Hepatocyte (in vitro differentiated cells): ENCODE measurements at regions not wholly inside any gene's neighbourhood (a gene's known extent, or its start where the extent isn't known, plus 50 kb on each side); places are given as distances from the start of the nearest gene placed in this dataset.

Experiments used
- DNase-seq: peaks from one replicate; pipeline ENCODE4 v3.0.0-alpha.2; 2016; ENCODE audit warnings: low spot score
- H2AFZ ChIP-seq: fragments of 200-600 bp; sonication (generic); 2 replicates; pipeline ENCODE4 v1.6.0; 2016; ENCODE audit warnings: antibody characterized with exemption, mild to moderate bottlenecking
- H3K27ac ChIP-seq: fragments of 200-600 bp; sonication (generic); 2 replicates; pipeline ENCODE4 v1.5.1; 2016; ENCODE audit warnings: mild to moderate bottlenecking
- H3K27me3 ChIP-seq: fragments of 200-600 bp; sonication (generic); 2 replicates; pipeline ENCODE4 v1.6.1; 2016
- H3K36me3 ChIP-seq: fragments of 200-600 bp; sonication (generic); replicated peaks from 2 replicates; pipeline ENCODE4 v1.5.1; 2016; ENCODE audit warnings: low read depth; ENCODE audit not compliant: insufficient read depth
- H3K4me1 ChIP-seq: fragments of 200-600 bp; sonication (generic); 2 replicates; pipeline ENCODE4 v1.5.1; 2016; ENCODE audit warnings: mild to moderate bottlenecking, moderate library complexity; ENCODE audit not compliant: insufficient read depth
- H3K4me2 ChIP-seq: fragments of 200-600 bp; sonication (generic); 2 replicates; pipeline ENCODE4 v1.6.0; 2016
- H3K4me3 ChIP-seq: fragments of 200-600 bp; sonication (generic); 2 replicates; pipeline ENCODE4 v1.5.1; 2016; ENCODE audit warnings: mild to moderate bottlenecking
- H3K79me2 ChIP-seq: fragments of 200-600 bp; sonication (generic); 2 replicates; pipeline ENCODE4 v1.6.0; 2017; ENCODE audit warnings: mild to moderate bottlenecking
- H3K9me2 ChIP-seq: fragments of 200-600 bp; sonication (generic); replicated peaks from 2 replicates; pipeline ENCODE4 v1.6.0; 2017; ENCODE audit warnings: mild to moderate bottlenecking; ENCODE audit not compliant: insufficient read depth
- H3K9me3 ChIP-seq: fragments of 200-600 bp; sonication (generic); 2 replicates; pipeline ENCODE4 v1.5.1; 2016; ENCODE audit warnings: low read depth, mild to moderate bottlenecking
- H4K20me1 ChIP-seq: fragments of 200-600 bp; sonication (generic); 2 replicates; pipeline ENCODE4 v1.6.0; 2016; ENCODE audit warnings: mild to moderate bottlenecking; ENCODE audit not compliant: insufficient read depth, poor library complexity, severe bottlenecking
- CTCF ChIP-seq: fragments of 200-600 bp; sonication (generic); IDR thresholded peaks from 2 replicates; pipeline ENCODE4 v1.5.1; 2016; ENCODE audit warnings: antibody characterized with exemption, mild to moderate bottlenecking; ENCODE audit not compliant: poor library complexity
- EZH2 ChIP-seq: fragments of 200-600 bp; sonication (generic); IDR thresholded peaks from 2 replicates; pipeline ENCODE4 v1.6.1; 2016; ENCODE audit warnings: antibody characterized with exemption, mild to moderate bottlenecking, borderline replicate concordance
- EZH2phosphoT487 ChIP-seq: fragments of 200-600 bp; sonication (generic); IDR thresholded peaks from one replicate; pipeline ENCODE4 v1.6.1; 2018; ENCODE audit warnings: antibody characterized with exemption, mild to moderate bottlenecking, low read depth, moderate library complexity; ENCODE audit not compliant: unreplicated experiment, severe bottlenecking
- WGBS: methylation state at CpG from one replicate; pipeline ENCODE4 v1.1.6; 2016; ENCODE audit warnings: low lambda C conversion rate; ENCODE audit errors: missing lambda C conversion rate; 5-methylcytosine and 5-hydroxymethylcytosine counted together

GRCh38 chr3:1609416-1609815, 489.2 kb upstream of the CNTN4 start:
- no peak overlapping the region for H3K4me3 ChIP-seq
- H3K27ac ChIP-seq, result no peak overlapping the region
- H3K9me2 ChIP-seq, result no peaks in the 10 kb centered on the region
- WGBS, result 64% methylated on average over 1 of the region's 1 CpG
- H2AFZ ChIP-seq, result no peak overlapping the region
- no peaks in the 10 kb centered on the region for H3K79me2 ChIP-seq
- H4K20me1 ChIP-seq, result no peaks in the 10 kb centered on the region
- no peak overlapping the region for H3K4me2 ChIP-seq
- no peak for DNase-seq
- no peaks in the 10 kb centered on the region for H3K4me1 ChIP-seq
- TF ChIP-seq EZH2phosphoT487 (no peak), CTCF (no peak), EZH2 (no peak)
- H3K27me3 ChIP-seq, result no peaks in the 10 kb centered on the region
- H3K9me3 ChIP-seq, result no peaks in the 10 kb centered on the region
- H3K36me3 ChIP-seq, result no peaks in the 10 kb centered on the region

GRCh38 chr3:1611824-1612223, 486.8 kb upstream of the CNTN4 start:
- no peaks in the 10 kb centered on the region for H3K27me3 ChIP-seq
- H2AFZ ChIP-seq, result no peak overlapping the region
- WGBS, result 61% methylated on average over 3 of the region's 3 CpGs
- H3K27ac ChIP-seq, result no peak overlapping the region
- TF ChIP-seq CTCF (peak; percentile 12), EZH2 (no peak), EZH2phosphoT487 (no peak)
- H3K4me3 ChIP-seq, result no peak overlapping the region
- H3K9me3 ChIP-seq, result no peaks in the 10 kb centered on the region
- H4K20me1 ChIP-seq, result no peaks in the 10 kb centered on the region
- DNase-seq, result no peak
- peaks cover under 1% of the 10 kb centered on the region for H3K4me1 ChIP-seq
- no peak overlapping the region for H3K4me2 ChIP-seq
- no peaks in the 10 kb centered on the region for H3K79me2 ChIP-seq
- no peaks in the 10 kb centered on the region for H3K36me3 ChIP-seq
- no peaks in the 10 kb centered on the region for H3K9me2 ChIP-seq

- Histone ChIP-seq H2AFZ (no peak overlapping the region), H3K79me2 (no peaks in the 10 kb centered on the region), H4K20me1 (no peaks in the 10 kb centered on the region), H3K27me3 (no peaks in the 10 kb centered on the region), H3K36me3 (no peaks in the 10 kb centered on the region), H3K4me3 (no peak overlapping the region), H3K27ac (no peak overlapping the region), H3K4me1 (peaks cover 6% of the 10 kb centered on the region), H3K9me3 (no peaks in the 10 kb centered on the region), H3K4me2 (no peak overlapping the region), H3K9me2 (no peaks in the 10 kb centered on the region)
- 74% methylated on average over 4 of the region's 4 CpGs for WGBS
- no peak for TF ChIP-seq EZH2phosphoT487
- TF ChIP-seq CTCF, result no peak
- TF ChIP-seq EZH2, result no peak
- DNase-seq, result no peak
These were observed 484.7 kb upstream of the CNTN4 start for GRCh38 chr3:1613962-1614361.

GRCh38 chr3:1616744-1617143, 481.9 kb upstream of the CNTN4 start:
- Histone ChIP-seq H3K4me3 (no peak overlapping the region), H3K9me3 (no peaks in the 10 kb centered on the region), H4K20me1 (no peaks in the 10 kb centered on the region), H2AFZ (no peak overlapping the region), H3K79me2 (no peaks in the 10 kb centered on the region), H3K27ac (no peak overlapping the region), H3K27me3 (no peaks in the 10 kb centered on the region), H3K36me3 (no peaks in the 10 kb centered on the region), H3K9me2 (no peaks in the 10 kb centered on the region), H3K4me1 (peaks cover 6% of the 10 kb centered on the region), H3K4me2 (no peak overlapping the region)
- no peak for DNase-seq
- TF ChIP-seq CTCF (no peak), EZH2phosphoT487 (no peak), EZH2 (no peak)
- WGBS, result 13% methylated on average over 2 of the region's 2 CpGs
